ENCODE measurements at regions not wholly inside any gene's neighbourhood (a gene's known extent, or its start where the extent isn't known, plus 50 kb on each side); places are given as distances from the start of the nearest gene placed in this dataset.

- Histone ChIP-seq H3K9me3 (replicated peaks in 1 of 2; ENCODE audit: control insufficient read depth in 1 of 2, insufficient read depth in 1 of 2, low read length in 2 of 2) (no peaks in the 10 kb centered on the region), H3K27ac (ENCODE audit: low read depth in 1 of 2, low read length in 2 of 2) (no peak overlapping the region), H3K9ac (ENCODE audit: insufficient read depth, low read length, poor library complexity, severe bottlenecking) (no peak overlapping the region), H3K4me1 (ENCODE audit: control insufficient read depth in 1 of 2, insufficient read depth in 2 of 2, low read length in 2 of 2) (peaks cover 0 to 6% of the 10 kb centered on the region in 2 donors), H3K27me3 (ENCODE audit: control insufficient read depth in 2 of 2, insufficient read depth in 2 of 2, low read length in 2 of 2) (no peaks in the 10 kb centered on the region), H3K36me3 (replicated peaks in 1 of 2; ENCODE audit: control insufficient read depth in 1 of 2, insufficient read depth in 2 of 2, low read length in 2 of 2) (no peaks in the 10 kb centered on the region), H3K4me2 (replicated peaks; ENCODE audit: extremely low read depth, low read length, poor library complexity, severe bottlenecking) (no peak overlapping the region), H2AFZ (ENCODE audit: insufficient read depth, low read depth, low read length, poor library complexity, severe bottlenecking) (no peak overlapping the region), H4K20me1 (ENCODE audit: insufficient read depth, low read length) (no peaks in the 10 kb centered on the region), H3K4me3 (replicated peaks in 1 of 3; ENCODE audit: low read depth in 2 of 3, low read length in 3 of 3) (no peak overlapping the region), H3K79me2 (ENCODE audit: insufficient read depth, low read length) (no peaks in the 10 kb centered on the region)
- Mint-ChIP-seq H3K4me1 (peaks cover 9% of the 10 kb centered on the region), H3K9me3 (peaks cover 0 to 9% (median 0%) of the 10 kb centered on the region in 7 donors), H3K27me3 (ENCODE audit: low read depth in 3 of 3) (no peaks in the 10 kb centered on the region), H3K36me3 (no peaks in the 10 kb centered on the region), H3K27ac (no peak overlapping the region), H3K4me3 (no peak overlapping the region)
- WGBS (ENCODE audit: insufficient coverage), result 90% methylated on average over 3 of the region's 4 CpGs
- intact Hi-C loops (cut with micrococcal nuclease), result no loop called here
- no peak for TF ChIP-seq CTCF (IDR thresholded peaks at IDR 0.05)
- DNase-seq, result no peak
Measured at GRCh38 chr17:14873996-14874395, 391.1 kb downstream of the PMP22 start.

DNA sequence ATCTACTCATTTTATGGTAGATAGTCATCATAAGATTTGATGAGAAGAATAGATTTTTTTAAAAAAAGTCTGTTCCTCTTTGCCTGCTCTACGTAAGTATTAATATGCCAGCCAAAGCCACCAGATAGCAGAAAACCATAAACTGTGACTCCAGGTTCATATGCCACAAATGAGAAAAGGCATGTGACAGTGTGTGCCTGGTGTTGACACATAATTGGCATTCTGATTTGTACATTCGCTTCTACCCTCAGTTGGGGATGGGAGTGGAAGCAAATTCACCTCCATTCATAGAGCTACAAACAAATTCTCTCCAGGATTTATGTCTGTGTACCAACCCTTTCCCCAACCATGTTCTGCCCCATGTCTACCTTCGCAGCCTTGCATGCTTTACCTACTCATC is 391.6 kb downstream of the PMP22 start:
- no peak overlapping the region for H3K27ac Mint-ChIP-seq
- intact Hi-C loops (cut with micrococcal nuclease), result no loop called here
- 100% methylated on average over 1 of the region's 3 CpGs for WGBS (ENCODE audit: insufficient coverage)

More for the DNA sequence above, 391.6 kb downstream of the PMP22 start:
- Histone ChIP-seq H4K20me1 (ENCODE audit: insufficient read depth, low read length) (no peaks in the 10 kb centered on the region), H3K27me3 (ENCODE audit: control insufficient read depth in 2 of 2, insufficient read depth in 2 of 2, low read length in 2 of 2) (no peaks in the 10 kb centered on the region), H3K4me2 (replicated peaks; ENCODE audit: extremely low read depth, low read length, poor library complexity, severe bottlenecking) (no peak overlapping the region), H3K9ac (ENCODE audit: insufficient read depth, low read length, poor library complexity, severe bottlenecking) (no peak overlapping the region), H3K27ac (ENCODE audit: low read depth in 1 of 2, low read length in 2 of 2) (no peak overlapping the region), H3K9me3 (replicated peaks in 1 of 2; ENCODE audit: control insufficient read depth in 1 of 2, insufficient read depth in 1 of 2, low read length in 2 of 2) (no peaks in the 10 kb centered on the region), H3K36me3 (replicated peaks in 1 of 2; ENCODE audit: control insufficient read depth in 1 of 2, insufficient read depth in 2 of 2, low read length in 2 of 2) (no peaks in the 10 kb centered on the region), H3K4me3 (replicated peaks in 1 of 3; ENCODE audit: low read depth in 2 of 3, low read length in 3 of 3) (no peak overlapping the region), H3K4me1 (ENCODE audit: control insufficient read depth in 1 of 2, insufficient read depth in 2 of 2, low read length in 2 of 2) (peaks cover 0 to 6% of the 10 kb centered on the region in 2 donors), H2AFZ (ENCODE audit: insufficient read depth, low read depth, low read length, poor library complexity, severe bottlenecking) (no peak overlapping the region), H3K79me2 (ENCODE audit: insufficient read depth, low read length) (no peaks in the 10 kb centered on the region)
- Mint-ChIP-seq H3K36me3 (no peaks in the 10 kb centered on the region), H3K27me3 (ENCODE audit: low read depth in 3 of 3) (no peaks in the 10 kb centered on the region), H3K4me1 (peaks cover 9% of the 10 kb centered on the region), H3K9me3 (peaks cover 0 to 10% (median 3%) of the 10 kb centered on the region in 7 donors), H3K4me3 (no peak overlapping the region)
- no peak for TF ChIP-seq CTCF (IDR thresholded peaks at IDR 0.05)
- no peak for DNase-seq
